ENCODE measurements at regions not wholly inside any gene's neighbourhood (a gene's known extent, or its start where the extent isn't known, plus 50 kb on each side); places are given as distances from the start of the nearest gene placed in this dataset.

DNA sequence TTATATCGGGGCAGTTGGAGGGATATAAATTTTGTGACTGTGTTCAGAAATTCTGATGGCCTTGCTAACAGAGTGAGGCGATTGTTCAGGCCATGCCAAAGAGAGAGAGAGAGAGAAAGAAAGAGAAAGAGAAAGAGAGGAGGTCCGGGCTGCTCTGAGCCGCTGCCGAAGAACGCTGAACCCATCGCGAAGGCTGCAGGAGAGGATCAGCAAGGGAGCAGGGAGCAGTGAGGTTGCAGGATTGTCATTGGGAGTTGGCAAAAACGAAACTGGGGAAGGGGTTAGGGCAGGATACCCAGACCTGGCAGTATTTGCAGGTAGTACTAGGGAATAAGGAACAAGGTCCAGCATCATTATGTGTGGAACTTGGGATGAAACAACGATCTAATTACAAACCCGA is 537.1 kb downstream of the INSC start:
- H3K36me3 ChIP-seq = no peaks in the 10 kb centered on the region
- DNase-seq = peak in 1 of 2 donors; percentile 18
- no peaks in the 10 kb centered on the region for H3K9me3 ChIP-seq
- H3K27me3 ChIP-seq = no peaks in the 10 kb centered on the region
- no peak for TF ChIP-seq POLR2A (IDR thresholded peaks at IDR 0.05)
- TF ChIP-seq, protein P1, sequence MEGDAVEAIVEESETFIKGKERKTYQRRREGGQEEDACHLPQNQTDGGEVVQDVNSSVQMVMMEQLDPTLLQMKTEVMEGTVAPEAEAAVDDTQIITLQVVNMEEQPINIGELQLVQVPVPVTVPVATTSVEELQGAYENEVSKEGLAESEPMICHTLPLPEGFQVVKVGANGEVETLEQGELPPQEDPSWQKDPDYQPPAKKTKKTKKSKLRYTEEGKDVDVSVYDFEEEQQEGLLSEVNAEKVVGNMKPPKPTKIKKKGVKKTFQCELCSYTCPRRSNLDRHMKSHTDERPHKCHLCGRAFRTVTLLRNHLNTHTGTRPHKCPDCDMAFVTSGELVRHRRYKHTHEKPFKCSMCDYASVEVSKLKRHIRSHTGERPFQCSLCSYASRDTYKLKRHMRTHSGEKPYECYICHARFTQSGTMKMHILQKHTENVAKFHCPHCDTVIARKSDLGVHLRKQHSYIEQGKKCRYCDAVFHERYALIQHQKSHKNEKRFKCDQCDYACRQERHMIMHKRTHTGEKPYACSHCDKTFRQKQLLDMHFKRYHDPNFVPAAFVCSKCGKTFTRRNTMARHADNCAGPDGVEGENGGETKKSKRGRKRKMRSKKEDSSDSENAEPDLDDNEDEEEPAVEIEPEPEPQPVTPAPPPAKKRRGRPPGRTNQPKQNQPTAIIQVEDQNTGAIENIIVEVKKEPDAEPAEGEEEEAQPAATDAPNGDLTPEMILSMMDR (IDR thresholded peaks at IDR 0.05) = no peak
- intact Hi-C loops (cut with DNase I; ENCODE audit: low total_unique reads) = loop anchor here (2.0 to 10.0 kb wide), 2 partner anchors 955 to 1553 kb away; partner anchors contain the start of gene PIK3C2A
- peaks cover 0 to 4% of the 10 kb centered on the region in 2 donors for H3K4me1 ChIP-seq
- peak overlapping the region in 1 of 2 donors; percentile 12 for H3K4me3 ChIP-seq
- peak overlapping the region; percentile 39 to 58 for H3K27ac ChIP-seq

DNA sequence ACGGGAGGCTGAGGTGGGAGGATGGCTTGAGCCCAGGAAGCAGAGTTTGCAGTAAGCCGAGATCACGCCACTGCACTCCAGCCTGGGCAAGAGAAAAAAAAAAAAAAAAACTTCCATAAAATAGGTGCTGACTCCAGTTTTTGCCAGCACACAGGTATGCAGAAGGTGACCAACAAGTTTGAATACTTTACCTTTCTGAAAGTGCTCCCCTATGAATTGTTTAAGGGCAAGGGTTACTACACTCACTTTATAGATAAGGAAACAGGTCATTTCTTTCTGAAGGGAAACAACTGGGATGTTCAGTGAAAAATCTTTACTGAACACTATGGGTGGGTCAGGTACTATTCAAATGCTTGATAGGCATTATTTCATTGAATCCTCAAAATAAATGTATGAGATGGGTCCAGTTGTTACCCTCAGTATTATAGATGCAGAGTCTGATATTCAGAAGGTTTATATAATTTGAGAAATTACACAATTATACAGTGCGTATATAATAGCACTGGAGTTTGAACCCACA is 538.5 kb downstream of the INSC start:
- no peaks in the 10 kb centered on the region for H3K9me3 ChIP-seq
- no peak overlapping the region for H3K4me3 ChIP-seq
- no peaks in the 10 kb centered on the region for H3K36me3 ChIP-seq
- intact Hi-C loops (cut with DNase I; ENCODE audit: low total_unique reads) = loop anchor here (10.0 kb wide), 1 partner anchor 1552 kb away; the partner anchor contains the start of gene PIK3C2A
- H3K27me3 ChIP-seq = no peaks in the 10 kb centered on the region
- TF ChIP-seq POLR2A (IDR thresholded peaks at IDR 0.05) = no peak
- TF ChIP-seq, protein P1 (IDR thresholded peaks at IDR 0.05) = no peak
- no peak for DNase-seq
- H3K27ac ChIP-seq = no peak overlapping the region
- H3K4me1 ChIP-seq = peaks cover 0 to 4% of the 10 kb centered on the region in 2 donors

DNA sequence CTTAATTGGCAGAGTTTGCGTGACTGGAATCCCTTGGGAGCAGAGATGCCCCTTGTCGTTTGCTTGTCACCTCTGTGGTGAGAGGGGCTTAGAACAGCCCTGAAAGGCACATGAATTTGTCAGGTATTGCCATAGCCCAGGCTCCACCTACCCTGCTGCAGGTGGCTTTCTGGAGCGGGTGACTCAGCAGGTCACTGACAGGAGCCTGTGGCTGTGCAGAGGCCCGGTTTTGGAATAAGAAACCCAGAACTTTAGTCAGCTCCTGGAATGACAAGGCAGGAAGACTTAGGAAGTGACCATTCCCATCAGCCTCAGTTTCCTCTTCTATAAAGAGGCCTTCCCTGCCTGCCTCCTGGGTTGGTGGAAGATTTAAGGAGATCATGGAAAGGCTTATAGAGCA is 539.7 kb downstream of the INSC start:
- no peak overlapping the region for H3K27ac ChIP-seq
- H3K9me3 ChIP-seq = no peaks in the 10 kb centered on the region
- no peak overlapping the region for H3K4me3 ChIP-seq
- intact Hi-C loops (cut with DNase I; ENCODE audit: low total_unique reads) = loop anchor here (10.0 kb wide), 1 partner anchor 1550 kb away; the partner anchor contains the start of gene PIK3C2A
- no peaks in the 10 kb centered on the region for H3K36me3 ChIP-seq
- no peaks in the 10 kb centered on the region for H3K27me3 ChIP-seq
- TF ChIP-seq POLR2A (IDR thresholded peaks at IDR 0.05) = no peak
- TF ChIP-seq, protein P1 (IDR thresholded peaks at IDR 0.05) = no peak
- H3K4me1 ChIP-seq = peaks cover 0 to 4% of the 10 kb centered on the region in 2 donors
- no peak for DNase-seq

DNA sequence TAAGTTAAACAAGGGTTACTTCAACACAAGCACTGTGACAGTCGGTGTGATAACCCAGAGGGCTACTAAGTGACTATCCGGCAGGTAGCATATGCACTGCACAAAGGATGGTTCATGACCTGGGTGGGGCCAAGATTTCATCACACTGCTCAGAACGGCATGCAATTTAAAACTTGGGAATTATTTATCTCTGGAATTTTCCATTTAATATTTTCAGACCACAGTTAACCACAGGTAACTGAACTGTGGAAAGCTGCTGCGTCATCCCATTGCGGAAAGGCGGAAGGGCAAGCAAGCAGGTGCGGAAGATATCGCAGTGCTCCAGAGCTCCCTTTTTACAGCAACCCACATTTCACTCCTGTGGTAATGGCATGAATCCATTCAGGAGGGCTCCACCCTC is 540.8 kb downstream of the INSC start:
- TF ChIP-seq, protein P1 (IDR thresholded peaks at IDR 0.05) = no peak
- TF ChIP-seq POLR2A (IDR thresholded peaks at IDR 0.05) = no peak
- Histone ChIP-seq H3K4me3 (no peak overlapping the region), H3K4me1 (peaks cover 0 to 3% of the 10 kb centered on the region in 2 donors), H3K27me3 (no peaks in the 10 kb centered on the region), H3K27ac (no peak overlapping the region), H3K36me3 (no peaks in the 10 kb centered on the region), H3K9me3 (no peaks in the 10 kb centered on the region)
- DNase-seq = no peak
- intact Hi-C loops (cut with DNase I; ENCODE audit: low total_unique reads) = loop anchor here (10.0 kb wide), 1 partner anchor 1549 kb away; the partner anchor contains the start of gene PIK3C2A

DNA sequence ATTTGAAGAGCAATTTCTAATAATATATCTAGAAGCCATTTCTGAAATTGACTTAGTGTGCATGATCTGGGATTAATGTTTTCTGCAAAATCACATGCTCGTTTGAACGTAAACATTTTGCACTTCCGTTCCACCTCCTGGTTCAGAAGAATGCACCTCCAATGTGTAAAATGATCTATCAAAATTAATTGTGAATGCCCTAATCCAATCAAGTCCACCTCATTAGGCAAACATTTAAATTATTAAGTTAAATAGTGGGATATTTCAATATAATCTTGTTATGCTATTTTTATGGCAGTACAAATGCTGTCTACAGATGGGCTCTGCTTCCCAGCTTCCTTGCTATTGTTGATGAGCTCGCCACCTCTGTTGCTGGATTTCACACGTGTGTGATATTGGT is 542.5 kb downstream of the INSC start:
- no peaks in the 10 kb centered on the region for H3K4me1 ChIP-seq
- H3K27me3 ChIP-seq = no peaks in the 10 kb centered on the region
- H3K36me3 ChIP-seq = no peaks in the 10 kb centered on the region
- no peak overlapping the region for H3K27ac ChIP-seq
- no peak for TF ChIP-seq POLR2A (IDR thresholded peaks at IDR 0.05)
- TF ChIP-seq, protein P1 (IDR thresholded peaks at IDR 0.05) = no peak
- no peak for DNase-seq
- intact Hi-C loops (cut with DNase I; ENCODE audit: low total_unique reads) = loop anchor here (10.0 kb wide), 1 partner anchor 1548 kb away; the partner anchor contains the start of gene PIK3C2A
- H3K4me3 ChIP-seq = no peak overlapping the region
- no peaks in the 10 kb centered on the region for H3K9me3 ChIP-seq

All from uterus (tissue), 3 donors.